Suprapubic skin (tissue), 4 donors: ENCODE measurements at regions not wholly inside any gene's neighbourhood (a gene's known extent, or its start where the extent isn't known, plus 50 kb on each side); places are given as distances from the start of the nearest gene placed in this dataset.

Experiments
- CTCF ChIP-seq, 2 donors: fragments of 200-600 bp in 1 of 2; fragments of 450-650 bp in 1 of 2; sonication (generic) in 1 of 2; IDR thresholded peaks; one replicate each; pipeline ENCODE4 v1.5.1; 2016 to 2019; ENCODE audit warnings: antibody characterized with exemption in 2 of 2, mild to moderate bottlenecking in 1 of 2, moderate library complexity in 1 of 2
- EP300 ChIP-seq: sonication (generic); formaldehyde crosslinking; IDR thresholded peaks from one replicate; pipeline ENCODE4 v1.6.1; 2017; ENCODE audit warnings: antibody characterized with exemption
- POLR2AphosphoS5 ChIP-seq, 3 donors: sonication (generic); formaldehyde crosslinking; IDR thresholded peaks; one replicate each; pipeline ENCODE4 v1.6.1; 2017; ENCODE audit warnings: antibody characterized with exemption in 3 of 3

DNA sequence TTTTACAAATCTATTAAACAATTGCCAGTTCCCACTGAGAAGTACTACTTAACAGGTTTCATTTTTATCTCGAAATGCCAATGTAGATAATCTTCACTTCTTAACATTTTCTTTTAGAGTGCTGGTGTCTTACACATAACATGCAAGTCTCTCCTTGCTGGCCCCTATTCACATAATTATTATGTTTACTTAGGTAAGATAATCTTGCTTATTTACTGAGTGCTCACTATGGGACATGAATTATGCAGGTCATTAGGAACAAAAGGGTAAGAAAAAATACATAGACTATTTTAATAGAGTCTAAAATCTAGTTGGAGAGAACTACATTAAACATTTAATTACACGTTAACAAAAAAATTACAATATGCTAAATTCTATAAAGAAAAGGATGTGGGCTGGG is 328.4 kb downstream of the PRR16 start:
- TF ChIP-seq EP300, result no peak
- TF ChIP-seq POLR2AphosphoS5 (IDR thresholded peaks at IDR 0.05), result no peak
- no peak for TF ChIP-seq CTCF (IDR thresholded peaks at IDR 0.05)
